Small intestine (tissue), 7 donors: ENCODE measurements at regions not wholly inside any gene's neighbourhood (a gene's known extent, or its start where the extent isn't known, plus 50 kb on each side); places are given as distances from the start of the nearest gene placed in this dataset.
"Not testable (repeated sequence)": the region's sequence is repeated elsewhere in the genome, so short reads cannot be mapped to it uniquely, and the experiment has no call there.

Experiments
- DNase-seq, 2 donors: peaks; one replicate each; pipeline versions ENCODE4 v3.0.0 to v3.0.0-alpha.2; 2013
- FAIRE-seq: peaks from 2 replicates; lab custom pipeline; 2012; peaks lifted over from hg19 to GRCh38; lab: Jason Lieb, UNC
- H3K27ac ChIP-seq, 3 donors: one replicate each; pipeline ENCODE4 v1.5.1; 2013; ENCODE audit warnings: low read length in 2 of 3, mild to moderate bottlenecking in 2 of 3, control low read depth in 1 of 3, inconsistent platforms in 1 of 3, low read depth in 1 of 3, moderate library complexity in 1 of 3
- H3K27me3 ChIP-seq, 3 donors: one replicate each; pipeline ENCODE4 v1.6.1; 2013; ENCODE audit warnings: low read length in 3 of 3, inconsistent platforms in 1 of 3; ENCODE audit not compliant: control insufficient read depth in 3 of 3, insufficient read depth in 3 of 3
- H3K36me3 ChIP-seq, 3 donors: one replicate each; pipeline ENCODE4 v1.6.1; 2013; ENCODE audit warnings: low read length in 3 of 3, inconsistent platforms in 1 of 3, low read depth in 1 of 3, mild to moderate bottlenecking in 1 of 3, moderate library complexity in 1 of 3; ENCODE audit not compliant: control insufficient read depth in 3 of 3, insufficient read depth in 2 of 3
- H3K4me1 ChIP-seq, 3 donors: one replicate each; pipeline ENCODE4 v1.6.1; 2013; ENCODE audit warnings: low read length in 2 of 3, inconsistent platforms in 1 of 3, low read depth in 1 of 3, mild to moderate bottlenecking in 1 of 3, moderate library complexity in 1 of 3; ENCODE audit not compliant: control insufficient read depth in 3 of 3, insufficient read depth in 2 of 3
- H3K4me3 ChIP-seq, 3 donors: one replicate each; pipeline ENCODE4 v1.5.1; 2013; ENCODE audit warnings: low read length in 3 of 3, control low read depth in 1 of 3, inconsistent platforms in 1 of 3, low read depth in 1 of 3, mild to moderate bottlenecking in 1 of 3, moderate library complexity in 1 of 3
- H3K9me3 ChIP-seq, 2 donors: one replicate each; pipeline ENCODE4 v1.6.1; 2013; ENCODE audit warnings: low read depth in 1 of 2, low read length in 1 of 2; ENCODE audit not compliant: control insufficient read depth in 2 of 2, insufficient read depth in 1 of 2
- WGBS, 3 donors: extraction: QIAGEN DNeasy Blood & Tissue Kit; methylation state at CpG; one replicate each; pipeline ENCODE4 v1.1.7; 2013; 5-methylcytosine and 5-hydroxymethylcytosine counted together
- donor health status: healthy with polysubstance abuse.
- donor health status: control.
- donor health status: control.
- donor health status: Bipolar disorder and iron deficiency.
- donor health status: healthy.

- H3K4me1 ChIP-seq: peaks cover 0 to 3% (median 0%) of the 10 kb centered on the region in 3 donors
- no peak overlapping the region for H3K27ac ChIP-seq
- no peaks in the 10 kb centered on the region for H3K27me3 ChIP-seq
- DNase-seq: no peak
- peak; percentile 30 for FAIRE-seq
- H3K9me3 ChIP-seq: no peaks in the 10 kb centered on the region
- H3K4me3 ChIP-seq: no peak overlapping the region
- H3K36me3 ChIP-seq: no peaks in the 10 kb centered on the region
- 87 to 91% (median 91%) methylated on average over 2 of the region's 2 CpGs for WGBS, 3 donors
Observed at GRCh38 chr1:185396126-185396525, 79.1 kb upstream of the IVNS1ABP start.

GRCh38 chr1:185393815-185394214 lies 76.8 kb upstream of the IVNS1ABP start:
- peak; percentile 59 to 61 for DNase-seq
- WGBS, 3 donors: 18 to 68% (median 30%) methylated on average over 2 of the region's 2 CpGs
- FAIRE-seq: no peak

GRCh38 chr1:185393205-185393604 lies 76.2 kb upstream of the IVNS1ABP start:
- DNase-seq (no peak), FAIRE-seq (no peak)
- Histone ChIP-seq H3K27me3 (no peaks in the 10 kb centered on the region), H3K4me1 (peaks cover 0 to 3% (median 0%) of the 10 kb centered on the region in 3 donors), H3K36me3 (no peaks in the 10 kb centered on the region), H3K9me3 (no peaks in the 10 kb centered on the region), H3K4me3 (no peak overlapping the region), H3K27ac (no peak overlapping the region)
- 60 to 77% (median 67%) methylated on average over 4 of the region's 4 CpGs for WGBS, 3 donors

More at GRCh38 chr1:185393815-185394214, 76.8 kb upstream of the IVNS1ABP start:
- Histone ChIP-seq H3K27ac (no peak overlapping the region), H3K4me1 (peaks cover 0 to 3% (median 0%) of the 10 kb centered on the region in 3 donors), H3K4me3 (no peak overlapping the region), H3K9me3 (no peaks in the 10 kb centered on the region), H3K27me3 (no peaks in the 10 kb centered on the region), H3K36me3 (no peaks in the 10 kb centered on the region)

DNA sequence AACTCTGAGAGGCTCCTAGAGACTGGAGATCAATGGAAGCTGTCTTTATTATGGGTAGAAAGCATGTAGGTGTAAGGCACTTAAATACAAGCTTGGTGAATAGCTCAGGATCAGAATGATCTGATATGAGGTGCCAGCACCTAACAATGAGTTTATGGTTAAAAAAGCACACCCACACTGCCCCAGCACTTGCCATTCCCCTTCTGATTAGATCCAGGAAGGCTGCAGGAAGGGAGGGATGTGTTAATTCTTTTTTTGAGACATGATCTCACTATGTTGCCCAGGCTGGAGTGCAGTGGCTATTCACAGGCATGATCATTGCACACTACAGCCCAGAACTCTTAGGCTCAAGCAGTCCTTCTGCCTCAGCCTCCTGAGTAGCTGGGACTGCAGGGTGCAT lies 71.8 kb upstream of the IVNS1ABP start:
- DNase-seq (no peak), FAIRE-seq (no peak)
- no peaks in the 10 kb centered on the region for H3K27me3 ChIP-seq
- no peak overlapping the region for H3K4me3 ChIP-seq
- peaks cover 0 to 7% (median 0%) of the 10 kb centered on the region in 3 donors for H3K4me1 ChIP-seq
- H3K36me3 ChIP-seq: no peaks in the 10 kb centered on the region
- H3K27ac ChIP-seq: no peak overlapping the region
- peaks cover 0 to 3% of the 10 kb centered on the region in 2 donors for H3K9me3 ChIP-seq

DNA sequence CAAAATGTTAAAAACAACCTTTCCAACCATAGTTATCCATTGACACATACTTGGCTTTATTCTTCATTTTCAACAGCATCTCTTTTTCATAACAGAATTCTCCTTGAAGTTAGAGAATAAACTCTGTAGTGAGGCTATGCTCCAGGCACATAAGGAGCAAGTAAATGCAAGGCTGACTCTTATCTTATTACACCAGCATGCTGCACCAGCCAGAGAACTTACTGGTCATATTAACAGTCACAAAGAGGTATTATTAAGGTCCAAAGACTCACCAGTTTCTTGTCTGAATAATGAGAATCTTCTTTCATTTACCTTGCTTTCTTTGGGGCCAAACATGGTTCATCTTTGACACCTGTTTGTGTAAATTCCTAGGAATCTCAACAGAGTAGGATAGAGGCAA lies 71.3 kb upstream of the IVNS1ABP start:
- DNase-seq: no peak
- Histone ChIP-seq H3K4me3 (no peak overlapping the region), H3K4me1 (peaks cover 0 to 4% (median 0%) of the 10 kb centered on the region in 3 donors), H3K9me3 (peaks cover 0 to 3% of the 10 kb centered on the region in 2 donors), H3K36me3 (no peaks in the 10 kb centered on the region), H3K27me3 (no peaks in the 10 kb centered on the region), H3K27ac (no peak overlapping the region)
- FAIRE-seq: no peak

GRCh38 chr1:185385991-185386390 lies 68.9 kb upstream of the IVNS1ABP start:
- no peak for DNase-seq
- no peak for FAIRE-seq
- Histone ChIP-seq H3K27me3 (no peaks in the 10 kb centered on the region), H3K36me3 (no peaks in the 10 kb centered on the region), H3K27ac (no peak overlapping the region), H3K4me3 (no peak overlapping the region), H3K9me3 (peaks cover 0 to 3% of the 10 kb centered on the region in 2 donors), H3K4me1 (peaks cover 0 to 4% (median 0%) of the 10 kb centered on the region in 3 donors)
- WGBS, 3 donors: 92 to 95% (median 93%) methylated on average over 2 of the region's 2 CpGs

DNA sequence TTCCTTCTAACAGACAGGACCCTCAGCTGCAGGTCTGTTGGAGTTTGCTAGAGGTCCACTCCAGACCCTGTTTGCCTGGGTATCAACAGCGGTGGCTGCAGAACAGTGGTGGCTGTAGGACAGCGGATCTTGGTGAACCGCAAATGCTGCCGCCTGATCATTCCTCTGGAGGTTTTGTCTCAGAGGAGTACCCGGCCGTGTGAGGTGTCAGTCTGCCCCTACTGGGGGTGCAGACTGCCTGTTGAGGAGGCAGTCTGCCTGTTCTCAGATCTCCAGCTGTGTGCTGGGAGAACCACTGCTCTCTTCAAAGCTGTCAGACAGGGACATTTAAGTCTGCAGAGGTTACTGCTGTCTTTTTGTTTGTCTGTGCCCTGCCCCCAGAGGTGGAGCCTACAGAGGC lies 66.8 kb upstream of the IVNS1ABP start:
- not testable (repeated sequence) for H3K36me3 ChIP-seq, H3K27ac ChIP-seq, H3K4me1 ChIP-seq, FAIRE-seq, H3K9me3 ChIP-seq, H3K4me3 ChIP-seq, H3K27me3 ChIP-seq, DNase-seq
- WGBS, 3 donors: 83 to 86% (median 85%) methylated on average over 6 of the region's 6 CpGs

GRCh38 chr1:185377831-185378230 lies 60.8 kb upstream of the IVNS1ABP start:
- Histone ChIP-seq H3K27ac (no peak overlapping the region), H3K36me3 (no peaks in the 10 kb centered on the region), H3K27me3 (no peaks in the 10 kb centered on the region), H3K9me3 (no peaks in the 10 kb centered on the region), H3K4me1 (no peaks in the 10 kb centered on the region), H3K4me3 (no peak overlapping the region)
- no peak for DNase-seq
- FAIRE-seq: no peak
- 84 to 99% (median 88%) methylated on average over 3 of the region's 3 CpGs for WGBS, 3 donors
